ENCODE measurements at regions not wholly inside any gene's neighbourhood (a gene's known extent, or its start where the extent isn't known, plus 50 kb on each side); places are given as distances from the start of the nearest gene placed in this dataset.
"Not testable (repeated sequence)": the region's sequence is repeated elsewhere in the genome, so short reads cannot be mapped to it uniquely, and the experiment has no call there.

- peak; percentile 55 for DNase-seq
- Mint-ChIP-seq H3K4me3 (no peak overlapping the region), H3K27ac (no peak overlapping the region), H3K36me3 (no peaks in the 10 kb centered on the region), H3K9me3 (no peaks in the 10 kb centered on the region), H3K27me3 (peaks cover 3% of the 10 kb centered on the region), H3K4me1 (peaks cover 9% of the 10 kb centered on the region)
- CTCF ChIA-PET: interaction anchor here (1.7 kb wide), 1 partner anchor 12 kb away, joined by 4 read pairs; no protein-coding TSS in a partner anchor
Observed at GRCh38 chr10:84008878-84009277, 130.4 kb upstream of the GHITM start.

DNA sequence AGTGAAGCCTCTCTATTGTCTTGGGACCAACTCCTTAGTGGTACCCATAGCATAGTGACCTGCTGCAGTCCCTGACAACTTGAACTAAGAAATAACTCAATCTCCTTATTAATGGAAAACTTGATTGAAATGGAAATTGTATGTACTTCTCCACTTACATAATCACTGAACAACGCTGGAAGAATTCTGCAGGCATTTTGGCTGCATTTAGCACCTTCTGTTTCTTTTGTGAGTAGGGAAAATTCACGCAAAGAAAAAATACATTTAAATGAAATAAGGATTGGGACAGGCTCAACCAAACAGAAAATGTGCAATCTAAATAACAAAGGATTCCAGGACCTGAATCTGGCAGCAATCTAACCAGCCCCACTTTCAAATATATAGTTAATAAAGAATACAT lies 126.9 kb upstream of the GHITM start:
- H3K4me3 Mint-ChIP-seq: no peak overlapping the region
- H3K9me3 Mint-ChIP-seq: no peaks in the 10 kb centered on the region
- no peaks in the 10 kb centered on the region for H3K36me3 Mint-ChIP-seq
- DNase-seq: no peak
- H3K27ac Mint-ChIP-seq: no peak overlapping the region
- peaks cover 9% of the 10 kb centered on the region for H3K4me1 Mint-ChIP-seq
- H3K27me3 Mint-ChIP-seq: no peaks in the 10 kb centered on the region
- CTCF ChIA-PET: interaction anchor here (1.5 kb wide), 1 partner anchor 24 kb away, joined by 3 read pairs; no protein-coding TSS in a partner anchor

GRCh38 chr10:84012831-84013458 lies 126.4 kb upstream of the GHITM start:
- H3K27me3 Mint-ChIP-seq: no peaks in the 10 kb centered on the region
- H3K36me3 Mint-ChIP-seq: no peaks in the 10 kb centered on the region
- peak; percentile 28 for DNase-seq
- CTCF ChIA-PET: no interaction called here
- H3K4me3 Mint-ChIP-seq: no peak overlapping the region
- H3K27ac Mint-ChIP-seq: no peak overlapping the region
- H3K9me3 Mint-ChIP-seq: no peaks in the 10 kb centered on the region
- H3K4me1 Mint-ChIP-seq: peaks cover 9% of the 10 kb centered on the region

DNA sequence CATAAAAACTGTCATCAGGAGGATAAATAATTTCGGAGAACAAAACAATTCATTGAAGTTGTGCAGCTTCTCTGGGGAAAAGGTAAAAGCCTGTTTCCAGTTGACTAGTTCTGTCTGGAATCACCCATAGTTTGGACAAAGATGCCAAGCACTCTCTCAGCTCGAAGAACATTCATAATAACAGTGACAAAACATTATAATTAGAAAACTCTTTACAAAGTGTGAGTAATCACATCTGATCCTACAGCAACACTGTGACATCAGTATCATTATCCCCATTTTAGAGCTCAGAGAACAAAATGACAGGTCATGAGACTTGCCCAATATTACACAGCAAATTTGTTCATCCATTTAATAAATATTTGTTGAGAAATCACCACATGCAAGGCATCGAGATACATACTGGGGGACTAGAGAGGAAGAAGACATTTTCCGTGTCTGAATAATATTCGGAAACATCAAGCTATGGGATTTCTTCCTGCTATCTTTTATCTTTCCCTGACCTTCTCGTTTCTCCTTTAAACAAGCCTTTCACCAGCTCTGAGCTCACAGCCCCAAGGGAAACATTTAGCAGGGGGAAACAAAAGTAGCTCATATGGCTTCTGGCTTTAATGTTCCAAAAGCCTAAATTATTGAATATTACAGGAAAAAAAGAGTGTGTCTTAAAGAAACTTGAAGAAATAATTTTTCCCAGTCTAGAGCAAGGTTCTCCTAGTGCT lies 123.3 kb upstream of the GHITM start:
- Mint-ChIP-seq H3K36me3 (no peaks in the 10 kb centered on the region), H3K27me3 (peaks cover 5% of the 10 kb centered on the region), H3K4me3 (no peak overlapping the region), H3K4me1 (peaks cover 16% of the 10 kb centered on the region), H3K9me3 (peaks cover 2% of the 10 kb centered on the region), H3K27ac (no peak overlapping the region)
- no peak for DNase-seq
- CTCF ChIA-PET: interaction anchor here (1.3 kb wide), 1 partner anchor 8 kb away, joined by 3 read pairs; no protein-coding TSS in a partner anchor

DNA sequence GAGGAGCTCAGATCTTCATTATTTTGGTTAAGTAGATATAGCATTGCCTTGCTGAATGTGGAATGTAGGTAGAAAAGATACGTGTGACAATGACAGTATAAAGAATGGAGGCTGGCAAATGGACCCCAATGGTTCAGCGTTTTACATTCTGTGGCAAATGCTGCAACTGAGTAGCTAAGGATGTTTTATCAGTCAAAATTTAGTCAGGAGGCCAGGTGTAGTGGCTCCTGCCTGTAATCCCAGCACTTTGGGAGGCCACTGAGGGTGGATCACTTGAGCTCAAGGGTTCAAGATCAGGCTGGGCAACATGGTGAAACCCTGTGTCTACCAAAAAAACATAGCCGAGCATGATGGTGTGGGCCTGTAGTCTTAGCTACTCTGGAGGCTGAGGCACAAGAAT lies 120.5 kb upstream of the GHITM start:
- peaks cover 5% of the 10 kb centered on the region for H3K27me3 Mint-ChIP-seq
- no peak overlapping the region for H3K4me3 Mint-ChIP-seq
- peaks cover 8% of the 10 kb centered on the region for H3K4me1 Mint-ChIP-seq

DNA sequence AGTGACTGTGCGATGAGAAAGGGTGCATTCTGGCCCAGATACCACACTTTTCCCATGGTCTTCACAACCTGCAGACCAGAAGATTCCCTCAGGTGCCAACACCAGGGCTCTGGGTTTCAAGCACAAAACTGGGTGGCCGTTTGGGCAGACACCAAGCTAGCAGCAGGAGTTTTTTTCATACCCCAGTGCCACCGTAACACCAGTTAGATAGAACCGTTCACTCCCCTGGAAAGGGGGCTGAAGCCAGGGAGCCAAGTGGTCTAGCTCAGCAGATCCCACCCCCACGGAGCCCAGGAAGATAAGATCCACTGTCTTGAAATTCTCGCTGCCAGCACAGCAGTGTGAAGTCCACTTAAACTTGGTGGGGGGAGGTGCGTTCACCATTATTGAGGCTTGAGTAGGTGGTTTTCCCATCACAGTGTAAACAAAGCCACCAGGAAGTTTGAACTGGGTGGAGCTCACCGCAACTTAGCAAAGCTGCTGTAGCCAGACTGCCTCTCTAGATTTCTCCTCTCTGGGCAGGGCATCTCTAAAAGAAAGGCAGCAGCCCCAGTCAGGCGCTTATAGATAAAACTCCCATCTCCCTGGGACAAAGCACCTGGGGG lies 119.4 kb upstream of the GHITM start:
- DNase-seq: peak; percentile 25
- H3K4me1 Mint-ChIP-seq, H3K36me3 Mint-ChIP-seq, H3K27ac Mint-ChIP-seq, H3K27me3 Mint-ChIP-seq, H3K4me3 Mint-ChIP-seq, CTCF ChIA-PET, H3K9me3 Mint-ChIP-seq: not testable (repeated sequence)

More for the DNA sequence above, 120.5 kb upstream of the GHITM start:
- Mint-ChIP-seq H3K36me3 (no peaks in the 10 kb centered on the region), H3K27ac (no peak overlapping the region), H3K9me3 (peaks cover 6% of the 10 kb centered on the region)
- CTCF ChIA-PET: no interaction called here
- no peak for DNase-seq

DNA sequence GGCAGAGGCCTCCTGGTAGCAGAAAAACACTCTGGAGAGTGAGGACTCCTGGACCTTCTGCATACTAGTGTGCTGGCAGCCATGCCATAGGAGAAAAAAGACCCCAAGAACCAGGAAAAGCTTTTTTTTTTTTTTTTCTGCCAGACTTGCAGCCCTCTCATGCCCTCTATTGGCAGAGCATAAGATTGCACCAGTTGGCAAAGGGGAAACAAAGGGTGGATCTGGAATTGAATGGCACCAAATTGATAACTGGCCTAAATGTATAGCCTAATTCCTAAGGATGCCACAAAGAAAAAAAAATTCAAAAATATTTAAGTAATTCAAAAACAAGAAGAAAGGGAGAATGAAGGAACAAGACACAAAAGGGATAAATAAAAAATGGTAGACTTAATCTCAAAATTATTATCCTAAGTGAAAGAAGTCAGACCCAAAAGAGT lies 112.5 kb upstream of the GHITM start:
- no peak overlapping the region for H3K4me3 Mint-ChIP-seq
- CTCF ChIA-PET: interaction anchor here (0.6 to 1.0 kb wide), 5 partner anchors 9 to 1127 kb away, joined by 3 to 4 read pairs (median 3); no protein-coding TSS in a partner anchor
- no peaks in the 10 kb centered on the region for H3K27me3 Mint-ChIP-seq
- H3K9me3 Mint-ChIP-seq: peaks cover 6% of the 10 kb centered on the region
- H3K36me3 Mint-ChIP-seq: no peaks in the 10 kb centered on the region
- no peaks in the 10 kb centered on the region for H3K4me1 Mint-ChIP-seq
- H3K27ac Mint-ChIP-seq: no peak overlapping the region
- peak; percentile 31 for DNase-seq

GRCh38 chr10:84029840-84030239 lies 109.5 kb upstream of the GHITM start:
- Mint-ChIP-seq H3K9me3 (no peaks in the 10 kb centered on the region), H3K4me3 (no peak overlapping the region), H3K36me3 (no peaks in the 10 kb centered on the region), H3K4me1 (no peaks in the 10 kb centered on the region), H3K27ac (no peak overlapping the region), H3K27me3 (no peaks in the 10 kb centered on the region)
- DNase-seq: no peak
- CTCF ChIA-PET: no interaction called here

- no peak overlapping the region for H3K4me3 Mint-ChIP-seq
- no peaks in the 10 kb centered on the region for H3K36me3 Mint-ChIP-seq
- H3K27ac Mint-ChIP-seq: no peak overlapping the region
- H3K9me3 Mint-ChIP-seq: no peaks in the 10 kb centered on the region
- no peaks in the 10 kb centered on the region for H3K4me1 Mint-ChIP-seq
- peaks cover 2% of the 10 kb centered on the region for H3K27me3 Mint-ChIP-seq
- DNase-seq: no peak
- CTCF ChIA-PET: no interaction called here
Observed at GRCh38 chr10:84038035-84038434, 101.3 kb upstream of the GHITM start.

DNA sequence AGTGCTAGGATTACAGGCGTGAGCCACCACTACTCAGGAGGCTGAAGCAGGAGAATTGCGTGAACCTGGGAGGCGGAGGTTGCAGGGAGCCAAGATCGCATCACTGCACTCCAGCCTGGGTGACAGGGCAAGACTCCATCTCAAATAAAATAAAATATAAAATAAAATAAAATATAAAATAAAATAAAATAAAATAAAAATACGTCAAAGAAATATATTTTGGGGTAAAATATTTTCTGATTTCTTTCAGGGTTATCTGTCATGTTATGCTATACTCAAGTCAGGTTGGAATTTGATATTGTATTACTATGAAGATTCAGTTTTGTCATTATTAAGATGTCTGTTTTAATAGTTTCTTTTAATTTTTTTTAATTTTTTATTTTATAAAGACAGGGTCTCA lies 99.4 kb upstream of the GHITM start:
- Mint-ChIP-seq H3K27ac (no peak overlapping the region), H3K4me1 (no peaks in the 10 kb centered on the region), H3K4me3 (no peak overlapping the region), H3K36me3 (no peaks in the 10 kb centered on the region), H3K27me3 (peaks cover 5% of the 10 kb centered on the region), H3K9me3 (no peaks in the 10 kb centered on the region)
- CTCF ChIA-PET: no interaction called here
- no peak for DNase-seq

- CTCF ChIA-PET: no interaction called here
- H3K27ac Mint-ChIP-seq: no peak overlapping the region
- H3K36me3 Mint-ChIP-seq: no peaks in the 10 kb centered on the region
Observed at GRCh38 chr10:84047258-84048010, 91.9 kb upstream of the GHITM start.

DNA sequence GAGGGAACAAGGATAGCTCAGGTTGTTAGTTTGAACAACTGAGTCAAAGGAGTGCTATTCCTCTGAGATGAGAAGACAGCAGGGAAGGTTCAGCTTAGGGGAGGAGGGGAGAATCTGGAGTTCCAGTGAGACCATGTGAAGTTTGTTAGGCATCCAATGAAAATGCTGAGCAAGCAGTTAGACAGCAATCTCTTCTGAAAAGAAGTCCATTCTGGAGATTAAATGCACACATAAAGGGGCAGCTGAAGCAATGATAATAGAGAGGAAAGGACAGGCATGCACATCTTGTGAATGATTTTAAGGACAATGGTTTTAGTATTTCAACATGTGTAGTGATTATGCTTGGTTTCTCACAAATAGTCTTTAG lies 89.7 kb upstream of the GHITM start:
- CTCF ChIA-PET: no interaction called here

More at GRCh38 chr10:84047258-84048010, 91.9 kb upstream of the GHITM start:
- H3K27me3 Mint-ChIP-seq: peaks cover 10% of the 10 kb centered on the region
- no peak overlapping the region for H3K4me3 Mint-ChIP-seq
- no peaks in the 10 kb centered on the region for H3K9me3 Mint-ChIP-seq
- no peaks in the 10 kb centered on the region for H3K4me1 Mint-ChIP-seq
- no peak for DNase-seq

DNA sequence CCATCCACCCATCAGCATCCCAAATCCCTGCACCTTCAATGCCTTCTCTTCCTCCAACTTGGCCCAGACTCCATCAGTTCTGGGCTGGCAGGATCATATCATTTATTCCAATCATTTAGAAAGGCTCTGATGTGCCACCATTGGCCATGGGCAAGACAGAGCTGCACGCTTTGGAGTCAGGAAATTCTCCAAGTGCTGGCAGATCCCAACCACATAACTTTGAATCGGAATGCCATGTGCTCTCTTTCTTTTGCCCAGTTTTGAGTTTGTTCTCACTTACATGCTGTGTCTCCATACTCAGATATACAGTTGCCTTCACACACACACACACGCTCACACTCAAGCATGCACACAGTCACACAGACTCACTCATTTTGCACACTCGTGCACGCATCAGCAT lies 85.7 kb upstream of the GHITM start:
- Mint-ChIP-seq H3K36me3 (no peaks in the 10 kb centered on the region), H3K4me3 (no peak overlapping the region), H3K27ac (no peak overlapping the region), H3K27me3 (peaks cover 5% of the 10 kb centered on the region), H3K4me1 (no peaks in the 10 kb centered on the region), H3K9me3 (no peaks in the 10 kb centered on the region)
- DNase-seq: no peak
- CTCF ChIA-PET: no interaction called here

More for the DNA sequence above, 89.7 kb upstream of the GHITM start:
- no peaks in the 10 kb centered on the region for H3K4me1 Mint-ChIP-seq
- H3K27me3 Mint-ChIP-seq: peaks cover 5% of the 10 kb centered on the region
- no peak overlapping the region for H3K4me3 Mint-ChIP-seq
- no peaks in the 10 kb centered on the region for H3K9me3 Mint-ChIP-seq
- no peaks in the 10 kb centered on the region for H3K36me3 Mint-ChIP-seq
- H3K27ac Mint-ChIP-seq: no peak overlapping the region
- no peak for DNase-seq

- no peaks in the 10 kb centered on the region for H3K36me3 Mint-ChIP-seq
- H3K27me3 Mint-ChIP-seq: peaks cover 5% of the 10 kb centered on the region
- DNase-seq: no peak
- H3K4me1 Mint-ChIP-seq: no peaks in the 10 kb centered on the region
- no peak overlapping the region for H3K27ac Mint-ChIP-seq
- CTCF ChIA-PET: no interaction called here
- no peak overlapping the region for H3K4me3 Mint-ChIP-seq
- no peaks in the 10 kb centered on the region for H3K9me3 Mint-ChIP-seq
Observed at GRCh38 chr10:84054743-84055142, 84.6 kb upstream of the GHITM start.

Measured in activated naive CD4-positive, alpha-beta T cell treated with anti-CD3 and anti-CD28 coated beads, Interleukin-2, amount 10 ng/mL, durations not matched to agents 7 days and 5 days (primary cell).